ENCODE measurements at regions not wholly inside any gene's neighbourhood (a gene's known extent, or its start where the extent isn't known, plus 50 kb on each side); places are given as distances from the start of the nearest gene placed in this dataset.

DNA sequence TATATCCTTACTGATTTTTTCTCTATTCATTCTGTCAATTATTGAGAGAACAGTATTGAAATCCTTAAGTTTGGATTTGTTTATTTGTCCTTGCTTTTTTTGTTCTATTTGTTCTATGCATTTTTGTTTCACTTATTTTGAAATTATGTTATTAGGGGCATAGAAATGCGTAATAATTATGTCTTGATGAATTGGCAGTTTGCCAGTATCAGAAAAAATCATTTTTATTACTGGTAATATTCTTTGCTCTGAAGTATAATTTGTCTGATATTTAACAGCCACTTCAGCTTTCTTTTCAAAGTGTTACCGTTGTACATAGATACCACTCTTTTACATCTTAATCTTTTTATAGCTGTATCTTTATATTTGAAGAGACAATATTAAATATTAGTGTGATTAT, 2090.9 kb upstream of the WWC1 start:
- no peak overlapping the region for H3K4me3 ChIP-seq
- H3K9me3 ChIP-seq (ENCODE audit: low read depth), result no peaks in the 10 kb centered on the region
- no peak overlapping the region for H3K4me2 ChIP-seq
- TF ChIP-seq EZH2 (IDR thresholded peaks at IDR 0.05; ENCODE audit: borderline replicate concordance) (no peak), EZH2phosphoT487 (IDR thresholded peaks at IDR 0.05; ENCODE audit: low read depth, severe bottlenecking, unreplicated experiment) (no peak)
- TF ChIP-seq, protein P1, sequence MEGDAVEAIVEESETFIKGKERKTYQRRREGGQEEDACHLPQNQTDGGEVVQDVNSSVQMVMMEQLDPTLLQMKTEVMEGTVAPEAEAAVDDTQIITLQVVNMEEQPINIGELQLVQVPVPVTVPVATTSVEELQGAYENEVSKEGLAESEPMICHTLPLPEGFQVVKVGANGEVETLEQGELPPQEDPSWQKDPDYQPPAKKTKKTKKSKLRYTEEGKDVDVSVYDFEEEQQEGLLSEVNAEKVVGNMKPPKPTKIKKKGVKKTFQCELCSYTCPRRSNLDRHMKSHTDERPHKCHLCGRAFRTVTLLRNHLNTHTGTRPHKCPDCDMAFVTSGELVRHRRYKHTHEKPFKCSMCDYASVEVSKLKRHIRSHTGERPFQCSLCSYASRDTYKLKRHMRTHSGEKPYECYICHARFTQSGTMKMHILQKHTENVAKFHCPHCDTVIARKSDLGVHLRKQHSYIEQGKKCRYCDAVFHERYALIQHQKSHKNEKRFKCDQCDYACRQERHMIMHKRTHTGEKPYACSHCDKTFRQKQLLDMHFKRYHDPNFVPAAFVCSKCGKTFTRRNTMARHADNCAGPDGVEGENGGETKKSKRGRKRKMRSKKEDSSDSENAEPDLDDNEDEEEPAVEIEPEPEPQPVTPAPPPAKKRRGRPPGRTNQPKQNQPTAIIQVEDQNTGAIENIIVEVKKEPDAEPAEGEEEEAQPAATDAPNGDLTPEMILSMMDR (IDR thresholded peaks at IDR 0.05; ENCODE audit: poor library complexity), result no peak
- no peaks in the 10 kb centered on the region for H3K9me2 ChIP-seq (replicated peaks; ENCODE audit: insufficient read depth)
- H3K4me1 ChIP-seq (ENCODE audit: insufficient read depth), result no peaks in the 10 kb centered on the region
- WGBS (ENCODE audit: low lambda C conversion rate, missing lambda C conversion rate), result 91% methylated on average over 2 of the region's 2 CpGs
- H3K27ac ChIP-seq, result no peak overlapping the region
- DNase-seq (ENCODE audit: low spot score), result no peak
- no peaks in the 10 kb centered on the region for H3K79me2 ChIP-seq
- no peaks in the 10 kb centered on the region for H3K27me3 ChIP-seq
- no peaks in the 10 kb centered on the region for H4K20me1 ChIP-seq (ENCODE audit: insufficient read depth, poor library complexity, severe bottlenecking)
- H2AFZ ChIP-seq, result no peak overlapping the region
- no peaks in the 10 kb centered on the region for H3K36me3 ChIP-seq (replicated peaks; ENCODE audit: insufficient read depth, low read depth)

DNA sequence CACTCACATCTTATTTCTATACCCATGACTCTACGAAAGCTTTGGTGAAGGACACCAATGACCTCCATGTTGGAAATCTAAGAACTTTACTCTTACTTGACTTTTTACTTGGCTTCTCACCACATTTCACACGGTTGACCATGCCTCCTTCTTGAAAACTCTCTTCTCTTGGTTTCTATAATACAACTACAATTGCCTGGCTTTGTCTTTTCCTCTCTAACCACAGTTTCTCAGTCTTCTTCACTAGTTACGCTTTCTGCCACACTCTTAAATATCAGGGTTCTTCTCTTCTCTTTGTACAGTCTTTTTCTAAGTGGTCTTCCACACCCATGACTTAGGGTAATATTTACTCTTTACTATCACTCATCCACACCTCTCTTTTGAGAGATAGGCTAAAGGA, 2079.8 kb upstream of the WWC1 start:
- Histone ChIP-seq H2AFZ (no peak overlapping the region), H3K9me2 (replicated peaks; ENCODE audit: insufficient read depth) (no peaks in the 10 kb centered on the region), H3K27ac (no peak overlapping the region), H3K4me3 (no peak overlapping the region), H3K9me3 (ENCODE audit: low read depth) (no peaks in the 10 kb centered on the region), H3K79me2 (no peaks in the 10 kb centered on the region), H3K4me2 (no peak overlapping the region), H4K20me1 (ENCODE audit: insufficient read depth, poor library complexity, severe bottlenecking) (no peaks in the 10 kb centered on the region), H3K4me1 (ENCODE audit: insufficient read depth) (no peaks in the 10 kb centered on the region), H3K36me3 (replicated peaks; ENCODE audit: insufficient read depth, low read depth) (no peaks in the 10 kb centered on the region), H3K27me3 (no peaks in the 10 kb centered on the region)
- WGBS (ENCODE audit: low lambda C conversion rate, missing lambda C conversion rate), result 83% methylated on average over 3 of the region's 3 CpGs
- TF ChIP-seq, protein P1 (IDR thresholded peaks at IDR 0.05; ENCODE audit: poor library complexity), result no peak
- TF ChIP-seq EZH2phosphoT487 (IDR thresholded peaks at IDR 0.05; ENCODE audit: low read depth, severe bottlenecking, unreplicated experiment) (no peak), EZH2 (IDR thresholded peaks at IDR 0.05; ENCODE audit: borderline replicate concordance) (no peak)
- no peak for DNase-seq (ENCODE audit: low spot score)

DNA sequence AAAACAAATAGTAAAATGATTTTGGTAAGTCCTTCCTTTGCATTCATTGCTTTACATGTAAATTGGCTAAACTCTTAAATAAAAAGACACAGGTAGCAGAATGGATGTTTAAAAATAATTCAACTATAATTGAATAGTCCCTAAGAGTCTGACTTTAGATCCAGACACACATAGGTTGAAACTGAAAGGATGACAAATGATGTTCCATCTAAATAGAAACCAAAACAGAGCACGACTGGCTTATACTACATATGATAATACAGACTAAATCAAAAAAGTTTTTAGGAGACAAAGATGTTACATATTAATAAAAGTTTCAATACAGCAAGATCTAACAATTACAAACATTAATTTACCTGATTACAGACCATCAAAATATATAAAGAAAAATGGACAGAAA, 2055.1 kb upstream of the WWC1 start:
- H3K9me2 ChIP-seq (replicated peaks; ENCODE audit: insufficient read depth), result no peaks in the 10 kb centered on the region
- 74% methylated on average over 1 of the region's 1 CpG for WGBS (ENCODE audit: low lambda C conversion rate, missing lambda C conversion rate)
- H4K20me1 ChIP-seq (ENCODE audit: insufficient read depth, poor library complexity, severe bottlenecking), result no peaks in the 10 kb centered on the region
- H3K27ac ChIP-seq, result no peak overlapping the region
- no peaks in the 10 kb centered on the region for H3K79me2 ChIP-seq
- DNase-seq (ENCODE audit: low spot score), result no peak
- H3K27me3 ChIP-seq, result no peaks in the 10 kb centered on the region
- H3K4me2 ChIP-seq, result no peak overlapping the region
- H3K36me3 ChIP-seq (replicated peaks; ENCODE audit: insufficient read depth, low read depth), result no peaks in the 10 kb centered on the region
- no peaks in the 10 kb centered on the region for H3K9me3 ChIP-seq (ENCODE audit: low read depth)
- H2AFZ ChIP-seq, result no peak overlapping the region
- TF ChIP-seq, protein P1 (IDR thresholded peaks at IDR 0.05; ENCODE audit: poor library complexity), result no peak
- TF ChIP-seq EZH2 (IDR thresholded peaks at IDR 0.05; ENCODE audit: borderline replicate concordance) (no peak), EZH2phosphoT487 (IDR thresholded peaks at IDR 0.05; ENCODE audit: low read depth, severe bottlenecking, unreplicated experiment) (no peak)
- no peaks in the 10 kb centered on the region for H3K4me1 ChIP-seq (ENCODE audit: insufficient read depth)
- H3K4me3 ChIP-seq, result no peak overlapping the region

DNA sequence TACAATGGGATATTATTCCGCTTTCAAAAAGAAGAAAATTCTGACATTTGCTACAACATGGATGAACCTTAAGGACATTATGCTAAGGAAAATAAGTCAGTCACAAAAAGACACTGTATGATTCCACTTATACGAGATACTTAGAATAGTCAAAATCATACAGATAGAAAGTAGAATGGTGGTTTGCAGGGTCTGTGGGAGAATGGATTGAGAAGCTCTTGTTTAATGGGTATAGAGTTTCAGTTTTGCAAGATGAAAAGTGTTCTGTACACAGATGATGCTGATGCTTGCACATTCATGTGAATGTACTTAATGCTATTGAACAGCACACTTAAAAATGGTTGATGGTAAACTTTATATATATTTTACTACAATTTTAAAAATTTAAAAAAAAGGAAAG, 2050.7 kb upstream of the WWC1 start:
- no peak for DNase-seq (ENCODE audit: low spot score)
- no peaks in the 10 kb centered on the region for H3K4me1 ChIP-seq (ENCODE audit: insufficient read depth)
- H3K4me2 ChIP-seq, result no peak overlapping the region
- H3K79me2 ChIP-seq, result no peaks in the 10 kb centered on the region
- H3K9me2 ChIP-seq (replicated peaks; ENCODE audit: insufficient read depth), result no peaks in the 10 kb centered on the region
- no peak overlapping the region for H3K4me3 ChIP-seq
- H2AFZ ChIP-seq, result no peak overlapping the region
- H4K20me1 ChIP-seq (ENCODE audit: insufficient read depth, poor library complexity, severe bottlenecking), result no peaks in the 10 kb centered on the region
- no peak overlapping the region for H3K27ac ChIP-seq
- no peaks in the 10 kb centered on the region for H3K27me3 ChIP-seq
- TF ChIP-seq EZH2phosphoT487 (IDR thresholded peaks at IDR 0.05; ENCODE audit: low read depth, severe bottlenecking, unreplicated experiment) (no peak), EZH2 (IDR thresholded peaks at IDR 0.05; ENCODE audit: borderline replicate concordance) (no peak)
- 95% methylated on average over 2 of the region's 2 CpGs for WGBS (ENCODE audit: low lambda C conversion rate, missing lambda C conversion rate)
- no peaks in the 10 kb centered on the region for H3K36me3 ChIP-seq (replicated peaks; ENCODE audit: insufficient read depth, low read depth)
- H3K9me3 ChIP-seq (ENCODE audit: low read depth), result no peaks in the 10 kb centered on the region

All from hepatocyte (in vitro differentiated cells).